ENCODE measurements at regions not wholly inside any gene's neighbourhood (a gene's known extent, or its start where the extent isn't known, plus 50 kb on each side); places are given as distances from the start of the nearest gene placed in this dataset.

DNA sequence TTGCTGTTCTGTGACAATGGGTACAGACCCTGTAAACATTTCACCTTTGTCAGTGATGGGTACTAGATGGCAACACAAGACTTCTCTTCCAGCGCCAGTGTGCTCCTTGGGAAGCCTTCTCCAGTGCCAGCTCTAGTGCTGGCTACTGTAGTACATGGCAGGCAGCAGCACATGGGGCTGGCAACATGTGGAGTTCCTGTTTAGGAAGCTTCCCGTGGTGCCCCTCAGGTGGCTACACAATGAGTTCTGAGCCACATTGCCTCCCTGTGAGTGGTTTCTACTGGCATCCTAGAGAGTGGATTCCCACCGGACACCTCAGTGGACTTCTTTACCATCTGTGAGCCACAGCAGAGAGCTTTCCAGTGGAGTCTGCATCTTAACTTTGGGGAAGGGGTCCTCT lies 302.1 kb downstream of the CYRIA start:
- no peak for TF ChIP-seq ZNF561 (tag by site-specific recombination; IDR thresholded peaks at IDR 0.05; ENCODE audit: borderline replicate concordance)
- TF ChIP-seq ZNF623 (tag by site-specific recombination; IDR thresholded peaks at IDR 0.05): no peak
- TF ChIP-seq ZNF660 (tag by site-specific recombination; IDR thresholded peaks at IDR 0.05): no peak
- TF ChIP-seq, protein P1, sequence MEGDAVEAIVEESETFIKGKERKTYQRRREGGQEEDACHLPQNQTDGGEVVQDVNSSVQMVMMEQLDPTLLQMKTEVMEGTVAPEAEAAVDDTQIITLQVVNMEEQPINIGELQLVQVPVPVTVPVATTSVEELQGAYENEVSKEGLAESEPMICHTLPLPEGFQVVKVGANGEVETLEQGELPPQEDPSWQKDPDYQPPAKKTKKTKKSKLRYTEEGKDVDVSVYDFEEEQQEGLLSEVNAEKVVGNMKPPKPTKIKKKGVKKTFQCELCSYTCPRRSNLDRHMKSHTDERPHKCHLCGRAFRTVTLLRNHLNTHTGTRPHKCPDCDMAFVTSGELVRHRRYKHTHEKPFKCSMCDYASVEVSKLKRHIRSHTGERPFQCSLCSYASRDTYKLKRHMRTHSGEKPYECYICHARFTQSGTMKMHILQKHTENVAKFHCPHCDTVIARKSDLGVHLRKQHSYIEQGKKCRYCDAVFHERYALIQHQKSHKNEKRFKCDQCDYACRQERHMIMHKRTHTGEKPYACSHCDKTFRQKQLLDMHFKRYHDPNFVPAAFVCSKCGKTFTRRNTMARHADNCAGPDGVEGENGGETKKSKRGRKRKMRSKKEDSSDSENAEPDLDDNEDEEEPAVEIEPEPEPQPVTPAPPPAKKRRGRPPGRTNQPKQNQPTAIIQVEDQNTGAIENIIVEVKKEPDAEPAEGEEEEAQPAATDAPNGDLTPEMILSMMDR (tag by site-specific recombination; IDR thresholded peaks at IDR 0.05): no peak
- TF ChIP-seq ZFP41 (tag by site-specific recombination; IDR thresholded peaks at IDR 0.05; ENCODE audit: borderline replicate concordance): no peak
- TF ChIP-seq FEZF1 (tag by site-specific recombination; IDR thresholded peaks at IDR 0.05): no peak
